ENCODE measurements at regions not wholly inside any gene's neighbourhood (a gene's known extent, or its start where the extent isn't known, plus 50 kb on each side); places are given as distances from the start of the nearest gene placed in this dataset.

DNA sequence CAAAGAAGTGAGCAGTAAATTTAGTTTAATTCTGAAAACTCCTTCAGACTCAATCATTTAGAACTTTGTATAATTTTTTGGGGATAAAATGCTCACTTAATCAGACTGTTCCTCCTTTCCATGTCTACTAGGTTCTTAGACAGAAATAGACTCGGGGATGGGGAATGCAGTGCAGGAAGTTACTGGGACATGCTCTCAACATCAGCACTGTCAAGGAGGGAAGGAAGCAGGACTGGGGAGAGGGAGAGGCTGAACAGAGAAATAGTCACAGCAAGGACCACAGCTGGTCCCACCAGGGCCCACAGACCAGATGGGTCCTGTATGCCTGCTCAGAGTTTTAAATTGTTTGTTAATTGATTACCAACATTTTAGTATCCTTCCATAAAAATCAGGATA lies 310.1 kb upstream of the MSX2 start:
- no peak for DNase-seq

- DNase-seq = peak; percentile 6
These were observed 305.4 kb upstream of the MSX2 start for GRCh38 chr5:174418809-174419539.

GRCh38 chr5:174419540-174420132 lies 304.7 kb upstream of the MSX2 start:
- DNase-seq = peak; percentile 87

DNA sequence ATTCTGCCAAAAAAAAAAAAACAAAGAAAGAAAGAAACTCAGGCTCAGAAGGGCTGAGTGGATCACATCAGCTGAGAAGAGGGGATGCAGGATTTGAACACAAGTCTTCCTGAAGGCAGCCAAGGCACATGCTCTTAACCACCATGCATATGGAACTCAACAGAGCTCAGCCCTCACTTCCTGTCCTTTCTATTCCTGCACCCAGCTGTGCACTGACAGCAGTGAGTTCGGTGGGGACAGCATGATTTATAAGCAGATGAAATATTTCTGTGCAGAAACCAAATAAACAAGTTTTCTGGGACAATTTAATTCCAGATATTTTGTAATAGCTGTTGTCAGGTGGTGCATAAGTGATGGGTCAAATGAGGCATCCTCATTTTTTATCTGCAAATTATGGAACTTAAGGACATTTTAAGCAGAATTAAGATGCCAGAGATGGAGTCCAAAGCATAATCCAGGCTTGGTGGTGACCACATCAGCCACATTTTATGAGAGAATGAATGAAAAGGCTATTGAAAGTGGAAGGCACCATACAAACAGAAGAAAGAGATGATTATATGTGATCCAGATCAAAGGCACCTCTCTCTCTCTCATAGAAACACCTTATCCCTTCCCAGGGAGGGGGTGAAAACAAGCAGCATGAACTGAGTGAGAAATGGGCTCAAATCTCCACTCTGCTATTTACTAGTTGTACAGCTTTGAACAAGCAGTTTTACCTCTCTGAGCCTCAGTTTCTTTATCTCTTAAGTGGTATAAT lies 303.6 kb upstream of the MSX2 start:
- no peak for DNase-seq

DNA sequence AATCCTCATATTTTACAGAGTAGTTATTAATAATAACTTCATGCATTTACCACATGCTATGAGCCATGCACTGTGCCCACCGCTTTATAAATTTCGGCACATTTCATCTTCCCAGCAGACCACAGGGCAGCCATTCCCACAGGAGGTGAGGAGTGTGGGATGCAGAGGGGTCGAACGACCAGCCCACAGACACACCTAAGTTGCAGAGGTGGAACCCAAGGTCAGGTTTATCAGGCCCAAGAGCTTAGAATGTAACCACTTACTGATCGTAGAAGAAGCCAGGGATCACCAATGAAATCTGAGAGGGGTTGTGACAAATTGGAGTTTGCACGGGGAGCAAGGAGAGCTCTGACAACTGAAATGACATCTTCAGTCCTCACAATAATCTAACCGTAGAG lies 303.0 kb upstream of the MSX2 start:
- DNase-seq = no peak

DNA sequence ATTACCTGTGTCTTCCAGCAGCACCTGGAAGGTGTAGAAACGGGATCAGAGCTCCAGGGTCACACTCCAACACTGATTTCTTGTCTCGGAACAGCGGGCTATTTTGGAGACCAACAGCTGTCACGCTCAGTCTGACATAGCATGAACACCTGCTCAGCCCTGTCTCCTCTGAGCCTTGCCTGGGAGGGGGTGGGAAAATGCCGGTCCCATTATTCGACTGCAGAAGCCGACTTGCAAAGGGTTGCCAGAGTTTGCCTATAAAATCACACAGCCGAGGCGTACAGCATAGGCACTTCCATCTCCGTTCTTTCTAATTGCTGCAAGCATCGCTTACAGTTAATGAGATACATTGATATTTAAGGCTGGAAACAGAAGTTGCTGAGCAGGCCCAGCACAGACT lies 300.8 kb upstream of the MSX2 start:
- no peak for DNase-seq

DNA sequence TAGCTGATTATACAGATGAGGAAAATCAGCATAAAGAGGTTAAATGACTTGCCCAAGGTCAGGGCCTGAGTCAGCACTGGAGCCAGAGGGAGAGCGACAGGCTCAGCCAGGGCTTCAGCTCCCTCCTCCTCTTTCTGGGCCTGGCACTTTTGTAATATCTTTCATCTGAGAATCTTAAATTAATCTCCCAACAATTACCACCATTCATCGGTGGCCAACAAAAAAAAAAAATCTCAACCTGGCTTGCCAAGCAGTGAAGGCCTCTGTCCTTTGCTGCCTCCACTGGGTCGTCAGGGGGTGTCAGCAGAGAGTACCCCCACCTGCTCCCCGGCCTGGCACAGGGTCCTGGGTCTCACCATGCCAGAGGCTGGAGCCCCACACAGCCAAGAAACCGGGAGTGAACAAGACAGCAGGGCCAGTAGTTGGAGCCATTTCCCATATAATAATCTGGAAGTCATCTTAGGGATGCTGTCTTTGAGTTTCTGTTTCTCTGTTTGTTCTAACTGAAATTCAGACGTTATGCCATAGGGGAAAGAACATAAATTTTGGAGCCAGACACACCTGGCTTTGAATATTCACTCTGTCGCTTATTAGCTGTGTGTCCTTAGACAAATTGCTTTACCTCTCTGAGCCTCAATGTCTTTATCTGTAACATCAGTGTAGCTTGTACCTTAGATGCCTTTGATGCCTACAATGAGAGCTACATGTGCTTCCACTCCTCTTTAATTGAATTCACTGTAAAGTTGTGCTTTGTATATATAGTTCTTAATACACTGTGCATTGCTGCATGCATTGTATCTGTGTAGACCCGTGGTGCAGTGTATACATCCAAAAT lies 299.9 kb upstream of the MSX2 start:
- no peak for DNase-seq

DNA sequence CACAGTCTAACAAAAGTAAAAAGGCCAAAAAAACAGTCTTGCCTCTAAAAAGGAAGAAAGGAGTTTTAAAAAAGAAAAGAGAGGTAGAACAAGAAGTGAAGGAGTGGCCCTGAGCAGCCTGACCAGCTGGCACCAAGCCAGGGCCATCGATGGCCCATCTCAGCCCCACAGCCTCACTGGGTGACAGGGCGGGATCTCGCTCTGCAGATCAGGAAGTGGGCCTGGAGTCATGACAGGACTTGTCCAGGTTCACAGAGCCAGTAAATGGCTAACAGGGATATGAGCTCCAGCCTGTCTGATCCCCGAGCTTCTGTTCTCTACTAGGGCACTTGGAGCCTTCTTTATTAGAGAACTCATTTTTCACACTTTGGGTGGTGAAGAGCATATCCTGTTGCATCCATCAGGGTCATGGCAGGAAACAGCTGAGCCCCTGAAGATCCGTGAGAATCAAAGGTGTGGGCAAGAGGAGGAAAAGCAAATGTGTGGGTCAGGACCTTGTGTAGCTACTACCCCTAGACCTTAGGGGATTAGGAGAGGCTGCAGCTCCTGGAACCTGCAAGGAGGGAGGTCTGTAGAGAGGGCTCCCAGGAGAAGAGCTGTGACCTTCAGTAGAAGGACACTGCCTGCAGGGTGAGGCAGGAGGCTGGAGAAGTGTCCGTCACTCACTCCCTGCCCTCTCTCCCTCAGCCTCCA lies 299.0 kb upstream of the MSX2 start:
- no peak for DNase-seq

DNA sequence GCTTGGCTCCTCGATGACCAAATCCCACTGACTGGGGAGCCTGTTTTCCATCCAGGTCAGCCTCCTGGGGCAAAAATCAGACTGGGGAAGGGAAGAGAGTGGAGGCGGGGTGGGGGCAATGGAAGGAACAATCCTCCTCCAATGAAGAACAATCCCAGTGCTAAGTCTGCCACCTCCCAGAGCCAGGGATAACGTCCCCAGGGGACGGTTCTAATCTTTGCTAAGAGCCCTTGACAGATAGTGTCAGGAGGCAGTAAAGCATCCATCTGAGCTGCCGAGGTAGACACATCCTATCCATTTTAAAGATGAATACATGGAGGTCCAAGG lies 298.5 kb upstream of the MSX2 start:
- no peak for DNase-seq

DNA sequence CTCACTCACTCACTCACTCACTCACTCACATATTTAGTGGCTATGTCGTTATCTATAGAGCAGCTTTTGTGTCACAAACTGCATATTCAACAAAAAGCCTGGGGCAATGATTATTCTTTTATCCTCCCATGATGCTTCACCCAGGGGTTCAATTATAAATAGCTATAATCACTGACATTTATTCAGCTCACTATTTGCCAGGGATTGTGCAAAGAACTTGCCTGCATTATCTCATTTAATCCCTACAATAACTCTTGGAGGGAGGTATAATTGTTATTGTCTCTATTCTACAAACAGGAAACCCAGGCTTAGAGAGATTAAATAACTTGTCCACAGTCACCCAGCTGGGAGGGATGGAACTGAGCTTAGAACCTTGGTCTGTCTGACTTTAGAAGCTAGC lies 298.0 kb upstream of the MSX2 start:
- DNase-seq = no peak

GRCh38 chr5:174426851-174427250 lies 297.5 kb upstream of the MSX2 start:
- no peak for DNase-seq

DNA sequence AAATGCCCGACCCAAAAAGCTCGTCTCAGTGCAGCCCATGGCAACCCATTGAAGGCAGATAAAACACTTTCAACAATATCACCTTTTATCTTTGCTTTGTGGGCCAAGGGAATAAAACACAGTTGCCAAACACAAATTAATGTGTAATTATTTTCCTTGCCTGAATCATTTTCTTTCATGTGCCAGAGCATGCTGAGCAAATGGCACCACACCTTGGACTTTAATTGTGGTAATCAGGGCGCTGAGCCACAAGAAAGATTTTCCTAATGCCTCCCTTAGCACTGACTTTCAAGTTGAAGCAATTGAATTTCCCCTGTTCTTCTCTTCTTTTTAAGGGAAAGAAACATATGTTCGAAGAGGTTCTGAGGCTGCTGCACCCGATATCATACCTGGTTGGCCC lies 297.1 kb upstream of the MSX2 start:
- no peak for DNase-seq

- no peak for DNase-seq
These were observed 295.5 kb upstream of the MSX2 start for GRCh38 chr5:174428895-174429294.

DNA sequence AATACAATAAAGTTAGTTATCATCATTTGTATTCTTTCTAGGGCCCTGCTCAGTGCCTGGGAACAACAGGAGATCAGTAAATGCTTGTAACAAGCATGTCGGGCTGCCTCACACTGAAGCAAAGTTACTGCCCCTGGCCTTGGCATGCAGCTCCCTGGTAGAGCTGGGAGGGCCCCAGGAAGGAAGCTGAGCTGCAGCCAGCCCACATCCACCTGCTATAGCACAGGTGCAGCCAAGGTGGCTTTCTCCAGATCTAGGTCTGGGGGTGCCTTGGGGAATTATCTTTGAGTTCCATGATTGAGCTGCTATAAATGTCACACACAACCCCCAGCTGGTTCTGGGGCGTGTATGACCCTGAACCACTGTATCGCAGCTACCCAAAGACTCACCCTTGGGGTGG lies 293.4 kb upstream of the MSX2 start:
- no peak for DNase-seq

- DNase-seq = no peak
These were observed 292.9 kb upstream of the MSX2 start for GRCh38 chr5:174431504-174431903.

DNA sequence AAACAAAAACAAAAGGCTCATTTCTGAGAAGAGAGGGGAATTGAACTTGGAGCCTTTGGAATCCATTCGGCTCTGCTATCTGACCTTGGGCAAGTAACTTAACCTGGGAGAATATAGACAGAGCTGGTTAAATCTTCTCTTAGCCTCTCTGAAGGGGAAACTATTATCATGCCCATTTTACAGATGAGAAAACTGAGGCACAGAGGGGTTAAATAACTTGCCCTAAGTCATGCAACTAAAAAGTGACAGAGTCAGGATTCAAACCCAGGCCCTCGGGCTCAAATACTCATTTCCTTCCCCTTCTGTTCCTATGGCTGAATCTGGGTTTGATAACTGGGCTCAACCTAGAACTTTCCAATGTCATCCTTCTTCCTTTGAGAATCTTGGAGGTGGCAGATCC lies 291.3 kb upstream of the MSX2 start:
- no peak for DNase-seq

DNA sequence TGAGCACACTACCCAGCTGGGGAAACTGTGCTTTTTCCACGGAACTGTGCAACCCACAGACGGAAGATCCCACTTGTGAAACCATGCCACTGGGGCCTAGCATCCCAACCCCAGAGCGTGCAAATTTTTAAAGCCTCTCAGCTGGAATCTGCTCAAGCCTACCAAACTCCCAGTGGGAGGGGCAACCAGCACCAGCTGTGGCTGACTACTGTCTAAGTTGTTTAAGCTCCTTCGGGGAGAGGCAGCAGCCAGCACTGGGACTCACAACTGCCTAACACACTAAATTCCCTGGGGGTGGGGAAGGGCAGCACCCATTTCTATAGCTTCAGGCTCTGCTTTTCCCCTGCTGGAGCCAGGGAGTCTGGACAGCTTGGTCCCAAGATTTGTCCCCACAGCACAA lies 287.6 kb upstream of the MSX2 start:
- no peak for DNase-seq

DNA sequence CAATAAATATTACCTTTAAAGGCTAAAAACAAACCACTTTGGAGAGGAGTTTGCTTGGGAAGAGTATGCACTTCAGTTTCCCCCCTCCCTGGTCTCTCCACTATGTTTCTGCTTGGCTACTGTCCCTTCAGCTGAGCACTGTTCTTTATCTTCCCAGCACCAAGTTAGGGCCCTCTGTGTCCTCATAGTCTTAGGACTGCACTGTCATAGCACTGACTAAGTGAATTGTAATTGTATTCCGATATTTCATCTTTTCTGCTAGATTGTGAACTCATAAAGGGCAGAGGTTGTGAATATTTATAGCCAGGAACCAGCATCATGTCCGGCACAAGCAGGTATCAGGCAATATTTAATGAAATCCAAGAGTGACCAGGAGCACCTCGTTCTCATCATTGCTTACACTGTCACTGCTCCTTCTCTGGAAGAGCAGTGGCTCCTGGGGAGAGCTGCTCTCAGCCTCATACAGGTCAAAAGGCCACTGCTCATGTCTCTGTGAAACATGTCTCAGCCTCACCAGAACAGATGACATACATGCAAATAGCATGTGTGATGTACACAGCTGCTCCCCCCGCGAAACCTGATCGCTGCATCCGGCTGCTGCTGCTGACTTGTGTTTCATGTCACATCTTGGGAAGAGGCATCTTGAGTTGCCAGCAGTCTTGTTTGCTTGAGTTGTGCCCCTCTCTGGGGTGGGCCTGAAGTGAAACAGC lies 279.7 kb upstream of the MSX2 start:
- no peak for DNase-seq

GRCh38 chr5:174446446-174446845 lies 277.9 kb upstream of the MSX2 start:
- DNase-seq = no peak

GRCh38 chr5:174446988-174447387 lies 277.4 kb upstream of the MSX2 start:
- no peak for DNase-seq

DNA sequence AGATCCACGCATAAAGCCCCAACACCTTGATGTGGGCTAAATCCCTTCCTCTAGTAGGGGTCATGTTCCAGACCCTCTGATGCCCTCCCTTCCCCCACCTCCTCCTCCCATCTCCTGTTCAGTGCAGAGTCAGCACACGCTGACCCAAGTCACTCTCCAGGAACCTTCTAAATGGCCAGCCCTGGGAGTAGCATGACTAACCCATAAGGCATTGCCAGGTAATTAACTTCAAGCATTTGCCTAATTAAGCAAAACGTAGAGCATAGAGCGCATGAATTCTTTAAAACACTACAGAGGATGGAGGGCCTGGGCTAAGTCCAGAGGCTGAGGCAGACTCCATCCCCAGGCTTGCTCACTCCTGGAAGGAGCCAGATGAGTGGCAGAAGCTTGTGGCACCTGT lies 276.3 kb upstream of the MSX2 start:
- DNase-seq = no peak

- DNase-seq = no peak
These were observed 275.7 kb upstream of the MSX2 start for GRCh38 chr5:174448662-174449061.
